ENCODE measurements at regions not wholly inside any gene's neighbourhood (a gene's known extent, or its start where the extent isn't known, plus 50 kb on each side); places are given as distances from the start of the nearest gene placed in this dataset.

DNA sequence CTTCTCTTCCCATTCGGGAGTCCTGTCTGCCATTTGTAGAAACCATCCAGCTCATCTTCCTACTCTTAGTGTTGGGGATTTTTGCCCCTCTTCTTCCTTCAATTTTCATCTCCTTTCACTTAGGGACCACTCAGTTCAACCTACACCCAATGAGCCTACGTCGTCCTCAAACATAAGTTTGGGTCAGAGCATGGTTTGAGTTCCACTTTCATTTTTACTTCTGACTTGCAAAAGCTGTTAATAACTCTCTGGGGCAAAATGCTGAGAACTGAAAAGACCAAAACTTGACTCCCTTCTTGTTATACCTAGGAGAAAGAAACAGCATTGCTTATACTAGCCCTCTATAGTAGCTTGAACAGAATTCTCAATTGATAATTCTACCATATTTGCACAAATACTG is 381.5 kb upstream of the MPDZ start:
- no peak overlapping the region for H3K27ac ChIP-seq (ENCODE audit: control insufficient read depth, insufficient read depth)
- ChIA-PET SMC1A (ENCODE audit: uncharacterized antibody, unreplicated experiment) (no interaction called here), POLR2A (no interaction called here), CTCF (no interaction called here), RAD21 (ENCODE audit: unreplicated experiment) (no interaction called here)
- no peak overlapping the region for H3K4me3 ChIP-seq
- ATAC-seq (peak; percentile 80), DNase-seq (ENCODE audit: low read depth, low spot score) (no peak), FAIRE-seq (no peak)
- H2AFZ ChIP-seq (ENCODE audit: control insufficient read depth, low read depth, low read length): no peak overlapping the region; the same call in 1 of the 2 replicates
- no peaks in the 10 kb centered on the region for H4K20me1 ChIP-seq (ENCODE audit: control insufficient read depth, insufficient read depth)
- in situ Hi-C loops (cut with MboI) (no loop called here), intact Hi-C loops (cut with micrococcal nuclease; ENCODE audit: unreplicated experiment) (no loop called here)
- H3K27me3 ChIP-seq (replicated peaks in 1 of 2; ENCODE audit: control insufficient read depth in 2 of 2, insufficient read depth in 2 of 2, low read length in 1 of 2): no peaks in the 10 kb centered on the region
- TF ChIP-seq NFIC (IDR thresholded peaks at IDR 0.05; ENCODE audit: low read depth, low read length) (no peak), SMAD5 (IDR thresholded peaks at IDR 0.05; ENCODE audit: low read depth) (no peak), NFYA (IDR thresholded peaks at IDR 0.05; ENCODE audit: borderline replicate concordance, low read depth, low read length) (no peak), ATF7 (IDR thresholded peaks at IDR 0.05; ENCODE audit: low read depth) (no peak)
- TF ChIP-seq, protein P1, sequence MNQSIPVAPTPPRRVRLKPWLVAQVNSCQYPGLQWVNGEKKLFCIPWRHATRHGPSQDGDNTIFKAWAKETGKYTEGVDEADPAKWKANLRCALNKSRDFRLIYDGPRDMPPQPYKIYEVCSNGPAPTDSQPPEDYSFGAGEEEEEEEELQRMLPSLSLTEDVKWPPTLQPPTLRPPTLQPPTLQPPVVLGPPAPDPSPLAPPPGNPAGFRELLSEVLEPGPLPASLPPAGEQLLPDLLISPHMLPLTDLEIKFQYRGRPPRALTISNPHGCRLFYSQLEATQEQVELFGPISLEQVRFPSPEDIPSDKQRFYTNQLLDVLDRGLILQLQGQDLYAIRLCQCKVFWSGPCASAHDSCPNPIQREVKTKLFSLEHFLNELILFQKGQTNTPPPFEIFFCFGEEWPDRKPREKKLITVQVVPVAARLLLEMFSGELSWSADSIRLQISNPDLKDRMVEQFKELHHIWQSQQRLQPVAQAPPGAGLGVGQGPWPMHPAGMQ (IDR thresholded peaks at IDR 0.05; ENCODE audit: borderline replicate concordance): no peak
- no peaks in the 10 kb centered on the region for H3K36me3 ChIP-seq (ENCODE audit: control insufficient read depth in 2 of 2, insufficient read depth in 2 of 2, low read length in 1 of 2)
- H3K4me2 ChIP-seq (ENCODE audit: control insufficient read depth, insufficient read depth): no peak overlapping the region
- no peaks in the 10 kb centered on the region for H3K9me3 ChIP-seq (replicated peaks; ENCODE audit: control insufficient read depth, insufficient read depth, low read length)
- BruUV-seq (replicated peaks): no TSS peak
- H3K79me2 ChIP-seq (ENCODE audit: control insufficient read depth, insufficient read depth, low read length): no peaks in the 10 kb centered on the region
- no peak overlapping the region for H3K9ac ChIP-seq (ENCODE audit: control insufficient read depth, insufficient read depth, low read length)
- H3K4me1 ChIP-seq (ENCODE audit: control insufficient read depth, insufficient read depth, low read length): no peaks in the 10 kb centered on the region
- 19% methylated on average over 3 of the region's 3 CpGs for WGBS (ENCODE audit: insufficient coverage, insufficient replicate concordance, low lambda C conversion rate, missing lambda C conversion rate)

DNA sequence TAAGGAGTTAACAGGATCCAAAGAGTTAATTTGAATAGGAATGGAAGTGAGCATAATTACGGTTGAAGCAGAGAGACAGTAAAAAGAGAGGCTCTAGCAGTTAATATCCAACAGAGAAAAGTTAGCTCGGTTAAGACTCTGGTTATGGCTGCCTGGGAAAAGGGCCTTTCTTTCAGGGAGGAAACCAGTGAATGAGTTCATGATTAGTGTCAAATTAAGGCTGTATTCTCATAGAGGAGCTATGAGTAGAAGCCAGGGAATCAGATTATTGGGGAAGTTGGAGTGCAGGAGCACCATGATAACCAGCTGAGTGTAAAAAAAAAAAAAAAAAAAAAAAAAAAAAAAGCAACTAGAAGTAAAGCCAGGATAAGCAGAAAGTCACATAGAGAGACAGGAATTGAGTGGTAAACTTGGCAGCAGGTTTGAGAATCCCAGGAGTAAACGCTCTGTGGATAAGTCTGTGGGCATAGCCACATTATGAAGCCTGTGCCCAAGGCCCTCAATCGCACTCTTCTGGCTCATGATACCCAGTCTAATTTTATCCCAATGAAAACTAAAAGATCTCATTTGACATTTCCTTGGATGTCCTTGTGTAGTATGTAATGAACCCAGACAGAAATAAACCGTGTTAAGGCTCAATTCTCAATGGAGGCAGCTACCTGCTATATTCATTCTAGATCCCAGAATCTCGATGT is 372.6 kb upstream of the MPDZ start:
- intact Hi-C loops (cut with micrococcal nuclease; ENCODE audit: unreplicated experiment): no loop called here
- Histone ChIP-seq H3K4me2 (ENCODE audit: control insufficient read depth, insufficient read depth) (no peak overlapping the region), H3K27ac (ENCODE audit: control insufficient read depth, insufficient read depth) (no peak overlapping the region), H2AFZ (ENCODE audit: control insufficient read depth, low read depth, low read length) (no peak overlapping the region), H3K9ac (ENCODE audit: control insufficient read depth, insufficient read depth, low read length) (no peak overlapping the region), H3K27me3 (replicated peaks in 1 of 2; ENCODE audit: control insufficient read depth in 2 of 2, insufficient read depth in 2 of 2, low read length in 1 of 2) (no peaks in the 10 kb centered on the region), H3K4me1 (ENCODE audit: control insufficient read depth, insufficient read depth, low read length) (no peaks in the 10 kb centered on the region), H3K9me3 (replicated peaks; ENCODE audit: control insufficient read depth, insufficient read depth, low read length) (no peaks in the 10 kb centered on the region), H3K36me3 (ENCODE audit: control insufficient read depth in 2 of 2, insufficient read depth in 2 of 2, low read length in 1 of 2) (no peaks in the 10 kb centered on the region), H4K20me1 (ENCODE audit: control insufficient read depth, insufficient read depth) (no peaks in the 10 kb centered on the region), H3K79me2 (ENCODE audit: control insufficient read depth, insufficient read depth, low read length) (no peaks in the 10 kb centered on the region), H3K4me3 (no peak overlapping the region)
- no peak for DNase-seq (ENCODE audit: low read depth, low spot score)
- no peak for FAIRE-seq
- POLR2A ChIA-PET: no interaction called here
- no TSS peak for BruUV-seq (replicated peaks)
- 8% methylated on average over 6 of the region's 6 CpGs for WGBS (ENCODE audit: insufficient coverage, insufficient replicate concordance, low lambda C conversion rate, missing lambda C conversion rate)
- in situ Hi-C loops (cut with MboI): no loop called here
- RAD21 ChIA-PET (ENCODE audit: unreplicated experiment): no interaction called here
- no peak for ATAC-seq
- TF ChIP-seq NR2F1 (conservative IDR thresholded peaks at IDR 0.05) (no peak), RUNX3 (IDR thresholded peaks at IDR 0.05; ENCODE audit: low read length) (no peak), BCL11A (IDR thresholded peaks at IDR 0.05; ENCODE audit: low read depth, low read length) (no peak), FOXM1 (IDR thresholded peaks at IDR 0.05; ENCODE audit: low read depth, low read length) (no peak), CHD1 (IDR thresholded peaks at IDR 0.05; ENCODE audit: low read depth, low read length) (no peak), KLF5 (IDR thresholded peaks at IDR 0.05; ENCODE audit: partially characterized antibody) (no peak), GABPA (IDR thresholded peaks at IDR 0.05; ENCODE audit: low read depth) (no peak), SRF (IDR thresholded peaks at IDR 0.05; ENCODE audit: low read depth in 2 of 2, low read length in 2 of 2) (no peak), HDAC2 (IDR thresholded peaks at IDR 0.05) (no peak), GATAD2B (conservative IDR thresholded peaks at IDR 0.05; ENCODE audit: low read depth) (no peak), RB1 (IDR thresholded peaks at IDR 0.05; ENCODE audit: borderline replicate concordance) (no peak), SPI1 (IDR thresholded peaks at IDR 0.05; ENCODE audit: borderline replicate concordance, insufficient read depth, low read depth, low read length) (no peak), STAT1 (conservative IDR thresholded peaks at IDR 0.05) (no peak), MYC (IDR thresholded peaks at IDR 0.05; ENCODE audit: insufficient read depth, insufficient read length, insufficient replicate concordance, low read length, severe bottlenecking) (no peak)
- SMC1A ChIA-PET (ENCODE audit: uncharacterized antibody, unreplicated experiment): interaction anchor here (0.6 to 0.8 kb wide), 2 partner anchors 11 to 739 kb away, joined by 3 read pairs; no protein-coding TSS in a partner anchor
- CTCF ChIA-PET: no interaction called here
